SK-N-SH (cell line): ENCODE measurements at regions not wholly inside any gene's neighbourhood (a gene's known extent, or its start where the extent isn't known, plus 50 kb on each side); places are given as distances from the start of the nearest gene placed in this dataset.

ENCODE experiments used
- CTCF ChIA-PET: fragments of 300-600, 350-600 bp; formaldehyde crosslinking; extraction: SDS; loops from one replicate; lab custom pipeline; 2021; lab: Yijun Ruan, JAX
- POLR2A ChIA-PET: fragments of 350-600 bp; sonication (Branson Sonifier 250); formaldehyde crosslinking; extraction: SDS; loops from one replicate; lab custom pipeline; 2020; ENCODE audit warnings: antibody characterized with exemption, inconsistent platforms; lab: Yijun Ruan, JAX
- DNase-seq: peaks from one replicate; pipeline ENCODE4 v3.0.0; 2012
- H2AFZ ChIP-seq: fragments of 200-600 bp; sonication (generic); 2 replicates; pipeline ENCODE4 v1.8.1; 2016; ENCODE audit warnings: antibody characterized with exemption, mild to moderate bottlenecking, low read depth
- H3F3A ChIP-seq: fragments of 200-600 bp; sonication (generic); replicated peaks from 2 replicates; pipeline ENCODE3; 2016; ENCODE audit warnings: antibody characterized with exemption, mild to moderate bottlenecking; ENCODE audit not compliant: insufficient read depth
- H3K27ac ChIP-seq, 2 experiments: fragments of 200-500 bp in 1 of 2; fragments of 200-600 bp in 1 of 2; sonication (Bioruptor generic) in 1 of 2; sonication (generic), shearing (Covaris generic) in 1 of 2; 2 replicates each; pipeline versions ENCODE4 v1.5.1 to v1.6.1; 2014 to 2016; ENCODE audit warnings: low read depth in 2 of 2, inconsistent platforms in 1 of 2, low read length in 1 of 2, mild to moderate bottlenecking in 1 of 2, mixed read lengths in 1 of 2
- H3K27me3 ChIP-seq: fragments of 200-600 bp; sonication (generic), shearing (Covaris generic); 2 replicates; pipeline ENCODE4 v1.6.1; 2016; ENCODE audit warnings: mixed run types; ENCODE audit not compliant: insufficient read depth
- H3K36me3 ChIP-seq, 2 experiments: fragments of 200-500 bp in 1 of 2; fragments of 200-600 bp in 1 of 2; sonication (Bioruptor generic) in 1 of 2; sonication (generic) in 1 of 2; replicated peaks in 1 of 2; 2 replicates each; pipeline versions ENCODE3 to v1.5.1; 2014 to 2016; ENCODE audit warnings: low read length in 1 of 2, mild to moderate bottlenecking in 1 of 2; ENCODE audit not compliant: insufficient read depth in 2 of 2, control insufficient read depth in 1 of 2
- H3K4me1 ChIP-seq, 2 experiments: fragments of 200-500 bp in 1 of 2; fragments of 200-600 bp in 1 of 2; sonication (Bioruptor generic) in 1 of 2; sonication (generic), shearing (Covaris generic) in 1 of 2; 2 replicates each; pipeline versions ENCODE4 v1.5.1 to v1.6.1; 2014 to 2016; ENCODE audit warnings: low read depth in 1 of 2, low read length in 1 of 2, mixed run types in 1 of 2; ENCODE audit not compliant: insufficient read depth in 2 of 2, control insufficient read depth in 1 of 2
- H3K4me2 ChIP-seq: fragments of 200-600 bp; sonication (generic), shearing (Covaris generic); 2 replicates; pipeline ENCODE4 v1.6.1; 2017; ENCODE audit warnings: mixed run types
- H3K4me3 ChIP-seq, 2 experiments: fragments of 200-500 bp in 1 of 2; fragments of 200-600 bp in 1 of 2; sonication (Bioruptor generic) in 1 of 2; sonication (generic), shearing (Covaris generic) in 1 of 2; 2 replicates each; pipeline versions ENCODE4 v1.5.1 to v1.8.1; 2014 to 2016; ENCODE audit warnings: low read depth in 2 of 2, inconsistent platforms in 1 of 2, low read length in 1 of 2, mild to moderate bottlenecking in 1 of 2, mixed read lengths in 1 of 2, moderate library complexity in 1 of 2
- H3K79me2 ChIP-seq: fragments of 200-600 bp; sonication (generic); 2 replicates; pipeline ENCODE4 v1.8.1; 2017; ENCODE audit warnings: mild to moderate bottlenecking; ENCODE audit not compliant: insufficient read depth
- H3K9ac ChIP-seq: fragments of 200-600 bp; sonication (generic); 2 replicates; pipeline ENCODE4 v1.6.1; 2017; ENCODE audit warnings: mixed run types
- H3K9me2 ChIP-seq: fragments of 200-600 bp; sonication (generic); 2 replicates; pipeline ENCODE4 v1.6.1; 2017; ENCODE audit warnings: mixed run types
- H3K9me3 ChIP-seq: fragments of 200-600 bp; sonication (generic); 2 replicates; pipeline ENCODE4 v1.6.1; 2017; ENCODE audit warnings: mixed run types, mild to moderate bottlenecking, moderate library complexity
- H4K20me1 ChIP-seq: fragments of 200-600 bp; sonication (generic); 2 replicates; pipeline ENCODE4 v1.6.1; 2017; ENCODE audit warnings: mild to moderate bottlenecking, mixed run types; ENCODE audit not compliant: insufficient read depth
- CTCF ChIP-seq: fragments of 200-600 bp; sonication (generic); IDR thresholded peaks from 2 replicates; pipeline ENCODE4 v1.6.1; 2017; ENCODE audit warnings: antibody characterized with exemption, mild to moderate bottlenecking, moderate library complexity
- FOXM1 ChIP-seq: IDR thresholded peaks from 2 replicates; pipeline ENCODE4 v1.4.0; 2012; ENCODE audit warnings: low read depth, mild to moderate bottlenecking
- GATA2 ChIP-seq: sonication (generic); formaldehyde crosslinking; IDR thresholded peaks from 2 replicates; pipeline ENCODE4 v1.5.0; 2020; ENCODE audit warnings: mild to moderate bottlenecking, missing genetic modification reagents
- IRF3 ChIP-seq: fragments of 150-350 bp; IDR thresholded peaks from 2 replicates; pipeline ENCODE4 v1.6.1; 2016; ENCODE audit warnings: mild to moderate bottlenecking, low read depth, low read length
- JUND ChIP-seq: IDR thresholded peaks from 2 replicates; pipeline ENCODE4 v1.4.0; 2012
- MAX ChIP-seq: IDR thresholded peaks from 2 replicates; pipeline ENCODE4 v1.4.0; 2012; ENCODE audit warnings: low read depth
- MXI1 ChIP-seq: IDR thresholded peaks from 2 replicates; pipeline ENCODE4 v1.6.1; 2012; ENCODE audit warnings: mild to moderate bottlenecking, low read depth, low read length, improper control_type of control experiment
- NRF1 ChIP-seq: IDR thresholded peaks from 2 replicates; pipeline ENCODE4 v1.6.1; 2012; ENCODE audit warnings: low read depth, mild to moderate bottlenecking, low read length
- PBX3 ChIP-seq: IDR thresholded peaks from 2 replicates; pipeline ENCODE4; 2012
- REST ChIP-seq: IDR thresholded peaks from 2 replicates; pipeline ENCODE4 v1.6.1; 2012; ENCODE audit warnings: mild to moderate bottlenecking, low read depth, low read length, moderate library complexity
- RFX5 ChIP-seq: IDR thresholded peaks from 2 replicates; pipeline ENCODE4 v1.6.1; 2012; ENCODE audit warnings: mild to moderate bottlenecking, improper control_type of control experiment, low read length
- SMC3 ChIP-seq: IDR thresholded peaks from 2 replicates; pipeline ENCODE4 v1.6.1; 2012; ENCODE audit warnings: low read depth, low read length, improper control_type of control experiment
- TCF12 ChIP-seq: IDR thresholded peaks from 2 replicates; pipeline ENCODE4 v1.4.0; 2012
- USF1 ChIP-seq: IDR thresholded peaks from 2 replicates; pipeline ENCODE4 v1.4.0; 2012; ENCODE audit warnings: low read depth, borderline replicate concordance
- ZBTB33 ChIP-seq: IDR thresholded peaks from 2 replicates; pipeline ENCODE4 v1.4.0; 2012; ENCODE audit warnings: low read depth, borderline replicate concordance
- WGBS: methylation state at CpG from one replicate; pipeline ENCODE4 v1.1.6; 2017; ENCODE audit warnings: low lambda C conversion rate; 5-methylcytosine and 5-hydroxymethylcytosine counted together

GRCh38 chr16:8108991-8109509 lies 481.3 kb downstream of the TMEM114 start:
- Histone ChIP-seq H3K27ac (no peak overlapping the region), H3K4me1 (no peaks in the 10 kb centered on the region), H3K9ac (no peak overlapping the region), H3F3A (no peaks in the 10 kb centered on the region), H3K4me3 (no peak overlapping the region), H4K20me1 (no peaks in the 10 kb centered on the region), H2AFZ (no peak overlapping the region), H3K27me3 (no peaks in the 10 kb centered on the region), H3K36me3 (no peaks in the 10 kb centered on the region), H3K4me2 (no peak overlapping the region), H3K79me2 (no peaks in the 10 kb centered on the region), H3K9me3 (no peaks in the 10 kb centered on the region), H3K9me2 (no peaks in the 10 kb centered on the region)
- no peak for DNase-seq
- ChIA-PET CTCF (no interaction called here), POLR2A (no interaction called here)
- WGBS = 52% methylated on average over 15 of the region's 15 CpGs
- TF ChIP-seq GATA2 (no peak), MAX (no peak), NRF1 (no peak), PBX3 (no peak), REST (no peak), SMC3 (no peak)

- H3K9ac ChIP-seq = no peak overlapping the region
- H3K4me1 ChIP-seq = no peaks in the 10 kb centered on the region
- no peaks in the 10 kb centered on the region for H4K20me1 ChIP-seq
- H3K79me2 ChIP-seq = no peaks in the 10 kb centered on the region
- H3K27ac ChIP-seq = no peak overlapping the region
- no peaks in the 10 kb centered on the region for H3K9me2 ChIP-seq
- WGBS = 35% methylated on average over 10 of the region's 10 CpGs
- H2AFZ ChIP-seq = no peak overlapping the region
- DNase-seq = no peak
- H3K9me3 ChIP-seq = no peaks in the 10 kb centered on the region
- H3K36me3 ChIP-seq = no peaks in the 10 kb centered on the region
- ChIA-PET CTCF (no interaction called here), POLR2A (no interaction called here)
- H3K4me2 ChIP-seq = no peak overlapping the region
- no peaks in the 10 kb centered on the region for H3F3A ChIP-seq
- H3K27me3 ChIP-seq = no peaks in the 10 kb centered on the region
- no peak overlapping the region for H3K4me3 ChIP-seq
- TF ChIP-seq IRF3 = no peak
- TF ChIP-seq SMC3 = no peak
- TF ChIP-seq RFX5 = no peak
- TF ChIP-seq MXI1 = no peak
- no peak for TF ChIP-seq CTCF
- no peak for TF ChIP-seq JUND
- TF ChIP-seq USF1 = no peak
- no peak for TF ChIP-seq ZBTB33
- TF ChIP-seq PBX3 = no peak
- TF ChIP-seq NRF1 = no peak
- TF ChIP-seq TCF12 = no peak
- TF ChIP-seq GATA2 = no peak
- TF ChIP-seq FOXM1 = no peak
These were observed 483.0 kb downstream of the TMEM114 start for GRCh38 chr16:8107296-8107695.
